H9 (cell line): ENCODE measurements at regions not wholly inside any gene's neighbourhood (a gene's known extent, or its start where the extent isn't known, plus 50 kb on each side); places are given as distances from the start of the nearest gene placed in this dataset.

Experiments used
- DNase-seq: peaks from one replicate; pipeline ENCODE4 v3.0.0-alpha.2; 2017
- H2AFZ ChIP-seq: one replicate; pipeline ENCODE4 v1.6.1; 2013; ENCODE audit warnings: mild to moderate bottlenecking, low read length, control low read depth, moderate library complexity
- H2AK5ac ChIP-seq: 2 replicates; pipeline ENCODE4 v1.6.1; 2013; ENCODE audit warnings: low read length, control low read depth, mixed read lengths; ENCODE audit not compliant: insufficient read length
- H2BK120ac ChIP-seq: one replicate; pipeline ENCODE4 v1.6.1; 2013; ENCODE audit warnings: low read depth, mild to moderate bottlenecking, low read length, control low read depth, inconsistent platforms; ENCODE audit not compliant: poor library complexity, severe bottlenecking
- H2BK12ac ChIP-seq: 2 replicates; pipeline ENCODE4 v1.6.1; 2013; ENCODE audit warnings: low read length, control low read depth, mixed read lengths, low read depth; ENCODE audit not compliant: insufficient read length
- H2BK15ac ChIP-seq: 2 replicates; pipeline ENCODE4 v1.6.1; 2013; ENCODE audit warnings: low read depth, low read length, control low read depth
- H2BK20ac ChIP-seq: one replicate; pipeline ENCODE4 v1.6.1; 2013; ENCODE audit warnings: low read depth, mild to moderate bottlenecking, low read length, control low read depth, inconsistent platforms; ENCODE audit not compliant: poor library complexity, severe bottlenecking
- H2BK5ac ChIP-seq: 2 replicates; pipeline ENCODE4 v1.6.1; 2013; ENCODE audit warnings: low read length, control low read depth, mixed read lengths; ENCODE audit not compliant: insufficient read length
- H3K14ac ChIP-seq: 2 replicates; pipeline ENCODE4 v1.6.1; 2013; ENCODE audit warnings: low read length, control low read depth; ENCODE audit not compliant: insufficient read depth
- H3K18ac ChIP-seq: 2 replicates; pipeline ENCODE4 v1.6.1; 2013; ENCODE audit warnings: low read depth, mild to moderate bottlenecking, mixed read lengths, low read length, control low read depth; ENCODE audit not compliant: insufficient read length
- H3K23ac ChIP-seq: 2 replicates; pipeline ENCODE4 v1.6.1; 2013; ENCODE audit warnings: low read length, control low read depth, mixed read lengths, low read depth; ENCODE audit not compliant: insufficient read length
- H3K23me2 ChIP-seq: 2 replicates; pipeline ENCODE4 v1.6.1; 2013; ENCODE audit warnings: low read depth, mild to moderate bottlenecking, mixed read lengths, low read length, control low read depth; ENCODE audit not compliant: insufficient read length, poor library complexity, severe bottlenecking
- H3K27ac ChIP-seq: 2 replicates; pipeline ENCODE4 v1.5.1; 2013; ENCODE audit warnings: low read length, control low read depth, mixed read lengths, low read depth; ENCODE audit not compliant: insufficient read length
- H3K27me3 ChIP-seq: 2 replicates; pipeline ENCODE4 v1.6.1; 2013; ENCODE audit warnings: low read length, control low read depth, inconsistent platforms; ENCODE audit not compliant: insufficient read depth
- H3K4ac ChIP-seq: 2 replicates; pipeline ENCODE4 v1.6.1; 2013; ENCODE audit warnings: low read depth, mild to moderate bottlenecking, control low read depth, inconsistent platforms, low read length, moderate library complexity
- H3K4me1 ChIP-seq: 2 replicates; pipeline ENCODE4 v1.6.1; 2013; ENCODE audit warnings: low read length, control low read depth, inconsistent platforms; ENCODE audit not compliant: insufficient read depth
- H3K4me2 ChIP-seq: 2 replicates; pipeline ENCODE4 v1.6.1; 2013; ENCODE audit warnings: low read length, control low read depth, mixed read lengths; ENCODE audit not compliant: insufficient read length, insufficient read depth
- H3K56ac ChIP-seq: 2 replicates; pipeline ENCODE4 v1.6.1; 2013; ENCODE audit warnings: low read depth, mild to moderate bottlenecking, mixed read lengths, low read length, control low read depth; ENCODE audit not compliant: insufficient read length
- H3K79me1 ChIP-seq: 2 replicates; pipeline ENCODE4 v1.6.1; 2013; ENCODE audit warnings: low read depth, mild to moderate bottlenecking, moderate library complexity, low read length, control low read depth, inconsistent platforms; ENCODE audit not compliant: insufficient read depth, poor library complexity, severe bottlenecking
- H3K79me2 ChIP-seq: 2 replicates; pipeline ENCODE4 v1.6.1; 2013; ENCODE audit warnings: low read length, control low read depth, inconsistent platforms; ENCODE audit not compliant: insufficient read depth
- H3K9ac ChIP-seq: 2 replicates; pipeline ENCODE4 v1.6.1; 2013; ENCODE audit warnings: low read length, control low read depth, mixed read lengths; ENCODE audit not compliant: insufficient read length; ENCODE audit errors: extremely low read depth
- H3K9me3 ChIP-seq: one replicate; pipeline ENCODE4 v1.6.1; 2013; ENCODE audit warnings: low read depth, low read length, inconsistent platforms; ENCODE audit not compliant: control insufficient read depth
- H3T11ph ChIP-seq: one replicate; pipeline ENCODE4 v1.6.1; 2013; ENCODE audit warnings: mild to moderate bottlenecking, low read length, control low read depth, inconsistent platforms
- H4K20me1 ChIP-seq: one replicate; pipeline ENCODE4 v1.6.1; 2013; ENCODE audit not compliant: control insufficient read depth, insufficient read length, insufficient read depth
- H4K5ac ChIP-seq: 2 replicates; pipeline ENCODE4 v1.6.1; 2013; ENCODE audit warnings: low read depth, mild to moderate bottlenecking, mixed read lengths, low read length, control low read depth; ENCODE audit not compliant: insufficient read length
- H4K8ac ChIP-seq: replicated peaks from 2 replicates; pipeline ENCODE4 v1.6.1; 2013; ENCODE audit warnings: low read length, control low read depth, mixed read lengths, low read depth; ENCODE audit not compliant: insufficient read length
- H4K91ac ChIP-seq: 2 replicates; pipeline ENCODE4 v1.6.1; 2013; ENCODE audit warnings: low read depth, mild to moderate bottlenecking, moderate library complexity, mixed read lengths, low read length, control low read depth; ENCODE audit not compliant: insufficient read length
- H3K27ac Mint-ChIP-seq, 3 experiments: 2 replicates in 2 of 3; 3 replicates in 1 of 3; pipeline ENCODE4 v1.8.0; 2020 to 2021; ENCODE audit warnings: mixed read lengths in 3 of 3, mild to moderate bottlenecking in 1 of 3, moderate library complexity in 1 of 3
- H3K27me3 Mint-ChIP-seq: 2 replicates; pipeline ENCODE4 v1.8.0; 2021; ENCODE audit warnings: low read depth, mild to moderate bottlenecking, moderate library complexity, mixed read lengths
- H3K36me3 Mint-ChIP-seq, 3 experiments: 2 replicates in 2 of 3; 3 replicates in 1 of 3; pipeline ENCODE4 v1.8.0; 2020 to 2021; ENCODE audit warnings: low read depth in 3 of 3, mixed read lengths in 3 of 3; ENCODE audit not compliant: insufficient read depth in 1 of 3
- H3K4me1 Mint-ChIP-seq, 2 experiments: 2 replicates each; pipeline ENCODE4 v1.8.0; 2020; ENCODE audit warnings: mixed read lengths in 2 of 2
- H3K4me3 Mint-ChIP-seq, 2 experiments: 2 replicates in 1 of 2; 3 replicates in 1 of 2; pipeline ENCODE4 v1.8.0; 2020 to 2021; ENCODE audit warnings: mild to moderate bottlenecking in 2 of 2, mixed read lengths in 2 of 2, moderate library complexity in 1 of 2
- H3K9me3 Mint-ChIP-seq, 2 experiments: 2 replicates in 1 of 2; 3 replicates in 1 of 2; pipeline ENCODE4 v1.8.0; 2020; ENCODE audit warnings: mild to moderate bottlenecking in 2 of 2, mixed read lengths in 2 of 2, moderate library complexity in 1 of 2
- TF ChIP-seq, protein P1 (sequence below): fragments of 200-600 bp; sonication (generic); conservative IDR thresholded peaks from 3 replicates; pipeline ENCODE4 v1.8.0; 2021; ENCODE audit warnings: antibody characterized with exemption, mild to moderate bottlenecking

DNA sequence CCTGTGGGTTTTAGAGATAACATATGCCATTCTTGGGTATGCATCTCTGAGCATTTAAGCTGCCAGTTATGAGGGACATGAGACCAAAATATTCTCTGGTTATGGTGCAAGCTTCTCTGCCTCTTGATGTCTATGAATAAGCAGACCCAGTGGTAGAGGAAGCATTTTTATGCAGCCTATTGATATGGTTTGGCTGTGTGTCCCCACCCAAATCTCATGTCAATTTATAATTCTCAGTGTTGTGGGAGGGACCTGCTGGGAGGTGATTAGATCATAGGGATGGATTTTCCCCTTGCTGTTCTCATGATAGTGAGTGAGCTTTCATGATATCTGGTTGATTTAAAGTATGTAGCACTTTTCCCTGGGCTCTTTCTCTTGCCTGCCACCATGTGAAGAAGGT lies 187.2 kb downstream of the ARHGAP12 start:
- no peak overlapping the region for H3K56ac ChIP-seq
- TF ChIP-seq, protein P1, sequence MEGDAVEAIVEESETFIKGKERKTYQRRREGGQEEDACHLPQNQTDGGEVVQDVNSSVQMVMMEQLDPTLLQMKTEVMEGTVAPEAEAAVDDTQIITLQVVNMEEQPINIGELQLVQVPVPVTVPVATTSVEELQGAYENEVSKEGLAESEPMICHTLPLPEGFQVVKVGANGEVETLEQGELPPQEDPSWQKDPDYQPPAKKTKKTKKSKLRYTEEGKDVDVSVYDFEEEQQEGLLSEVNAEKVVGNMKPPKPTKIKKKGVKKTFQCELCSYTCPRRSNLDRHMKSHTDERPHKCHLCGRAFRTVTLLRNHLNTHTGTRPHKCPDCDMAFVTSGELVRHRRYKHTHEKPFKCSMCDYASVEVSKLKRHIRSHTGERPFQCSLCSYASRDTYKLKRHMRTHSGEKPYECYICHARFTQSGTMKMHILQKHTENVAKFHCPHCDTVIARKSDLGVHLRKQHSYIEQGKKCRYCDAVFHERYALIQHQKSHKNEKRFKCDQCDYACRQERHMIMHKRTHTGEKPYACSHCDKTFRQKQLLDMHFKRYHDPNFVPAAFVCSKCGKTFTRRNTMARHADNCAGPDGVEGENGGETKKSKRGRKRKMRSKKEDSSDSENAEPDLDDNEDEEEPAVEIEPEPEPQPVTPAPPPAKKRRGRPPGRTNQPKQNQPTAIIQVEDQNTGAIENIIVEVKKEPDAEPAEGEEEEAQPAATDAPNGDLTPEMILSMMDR = no peak
- H3K27ac Mint-ChIP-seq = no peak overlapping the region
- H3K23ac ChIP-seq = no peak overlapping the region
- no peak overlapping the region for H4K8ac ChIP-seq
- no peak overlapping the region for H4K5ac ChIP-seq
- no peak overlapping the region for H3K9ac ChIP-seq
- no peaks in the 10 kb centered on the region for H3K27me3 ChIP-seq
- no peak overlapping the region for H2BK15ac ChIP-seq
- no peak overlapping the region for H3K27ac ChIP-seq
- no peak overlapping the region for H2BK20ac ChIP-seq
- H2BK120ac ChIP-seq = no peak overlapping the region
- no peak overlapping the region for H3K4me2 ChIP-seq
- H2AFZ ChIP-seq = no peak overlapping the region
- H3K18ac ChIP-seq = no peak overlapping the region
- H4K20me1 ChIP-seq = no peaks in the 10 kb centered on the region
- H3K79me2 ChIP-seq = no peaks in the 10 kb centered on the region
- no peaks in the 10 kb centered on the region; the same call in 1 of the 2 replicates for H3K27me3 Mint-ChIP-seq
- peaks cover 5 to 7% (median 5%) of the 10 kb centered on the region in 3 experiments; a peak in 5 of 7 replicates for H3K36me3 Mint-ChIP-seq
- no peaks in the 10 kb centered on the region for H3K4me1 Mint-ChIP-seq
- no peak overlapping the region for H3K4ac ChIP-seq
- no peak overlapping the region for H2BK12ac ChIP-seq
- H3T11ph ChIP-seq = no peak overlapping the region
- H2BK5ac ChIP-seq = no peak overlapping the region
- no peak overlapping the region for H3K4me3 Mint-ChIP-seq
- H3K79me1 ChIP-seq = no peaks in the 10 kb centered on the region
- H2AK5ac ChIP-seq = no peak overlapping the region
- peaks cover 7 to 8% of the 10 kb centered on the region in 2 experiments for H3K9me3 Mint-ChIP-seq
- no peaks in the 10 kb centered on the region for H3K9me3 ChIP-seq
- DNase-seq = no peak
- H3K4me1 ChIP-seq = no peaks in the 10 kb centered on the region
- no peaks in the 10 kb centered on the region for H3K23me2 ChIP-seq
- no peak overlapping the region for H3K14ac ChIP-seq
- H4K91ac ChIP-seq = no peak overlapping the region
